Astrocyte (in vitro differentiated cells and primary cell): ENCODE measurements at regions not wholly inside any gene's neighbourhood (a gene's known extent, or its start where the extent isn't known, plus 50 kb on each side); places are given as distances from the start of the nearest gene placed in this dataset.

Source experiments
- CTCF ChIP-seq: IDR thresholded peaks from 2 replicates; pipeline ENCODE4 v1.5.1; 2011; ENCODE audit warnings: low read depth, mild to moderate bottlenecking, inconsistent platforms, low read length, moderate library complexity; ENCODE audit not compliant: insufficient read depth
- EZH2 ChIP-seq: IDR thresholded peaks from 2 replicates; pipeline ENCODE4 v1.6.1; 2012; ENCODE audit warnings: mild to moderate bottlenecking, low read length, inconsistent platforms; ENCODE audit not compliant: insufficient read depth

GRCh38 chr13:99661791-99662190, 160.5 kb downstream of the TM9SF2 start:
- no peak for TF ChIP-seq CTCF
- no peak for TF ChIP-seq EZH2
